ENCODE measurements at regions not wholly inside any gene's neighbourhood (a gene's known extent, or its start where the extent isn't known, plus 50 kb on each side); places are given as distances from the start of the nearest gene placed in this dataset.

- peak; percentile 45 for DNase-seq (ENCODE audit: low read depth)
Measured at GRCh38 chr5:93929131-93929530, 187.7 kb upstream of the POU5F2 start.

GRCh38 chr5:93926831-93927620 lies 185.6 kb upstream of the POU5F2 start:
- DNase-seq (ENCODE audit: low read depth) = peak; percentile 56

DNA sequence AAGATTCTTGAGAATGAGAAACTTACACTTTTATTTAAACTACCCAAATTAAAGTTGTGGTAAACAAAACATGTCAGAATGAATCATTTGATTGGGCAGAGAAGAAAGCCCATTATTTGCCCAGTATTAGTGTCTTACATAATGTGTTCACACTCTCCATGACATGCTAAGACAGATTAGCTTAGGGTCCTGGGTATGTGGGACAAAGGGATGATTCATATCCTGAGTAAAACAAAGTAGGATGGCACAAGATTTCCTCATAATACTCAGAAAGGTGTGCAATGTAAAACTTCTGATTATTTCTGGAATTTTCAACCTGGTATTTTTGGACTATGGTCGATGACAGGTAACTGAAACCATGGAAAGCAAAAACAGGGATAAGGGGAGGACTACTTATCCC lies 183.9 kb upstream of the POU5F2 start:
- DNase-seq (ENCODE audit: low read depth) = peak; percentile 1

DNA sequence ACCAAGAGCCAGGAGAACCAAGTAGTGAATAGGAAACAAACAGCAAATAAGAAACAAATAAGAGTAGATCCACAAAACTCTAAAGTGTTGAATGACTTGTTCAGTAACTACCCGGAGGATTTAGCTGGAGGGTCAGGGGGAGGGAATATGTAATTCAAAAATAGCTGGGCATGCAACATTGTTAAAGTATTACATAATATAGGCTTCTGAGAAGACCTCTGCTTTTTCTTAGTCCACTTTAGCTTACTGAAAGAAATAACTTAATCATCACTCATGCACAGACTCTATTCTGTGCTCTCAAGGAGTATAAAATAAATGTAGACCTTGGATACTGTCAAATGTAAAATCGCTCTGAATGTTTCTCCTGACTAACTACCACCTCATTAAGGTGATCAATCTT lies 183.2 kb upstream of the POU5F2 start:
- DNase-seq (ENCODE audit: low read depth) = peak; percentile 30

- DNase-seq (ENCODE audit: low read depth) = no peak
Measured at GRCh38 chr5:93922551-93922950, 181.2 kb upstream of the POU5F2 start.

DNA sequence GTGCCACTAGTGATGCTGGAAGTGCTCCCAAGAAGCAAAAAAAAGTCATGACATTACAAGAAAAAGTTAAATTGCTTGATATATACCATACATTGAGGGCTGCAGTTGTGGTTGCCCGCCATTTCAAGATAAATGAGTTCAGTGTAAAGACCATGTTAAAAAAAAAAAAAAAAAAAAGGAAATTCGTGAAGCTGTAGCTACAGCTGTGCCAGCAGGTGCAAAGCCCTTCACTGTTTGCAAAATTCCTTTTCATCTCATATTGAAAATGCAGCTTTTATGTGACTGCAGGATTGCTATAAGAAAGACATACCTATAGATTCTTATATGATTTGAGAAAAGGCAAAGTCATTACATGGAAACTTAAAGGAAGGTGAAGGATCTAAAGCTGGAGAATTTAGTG lies 179.6 kb upstream of the POU5F2 start:
- DNase-seq (ENCODE audit: low read depth) = no peak

GRCh38 chr5:93916872-93917271 lies 175.5 kb upstream of the POU5F2 start:
- no peak for DNase-seq (ENCODE audit: low read depth)

- DNase-seq (ENCODE audit: low read depth) = peak; percentile 59
Measured at GRCh38 chr5:93915142-93915553, 173.7 kb upstream of the POU5F2 start.

- DNase-seq (ENCODE audit: low read depth) = no peak
Measured at GRCh38 chr5:93911609-93912008, 170.2 kb upstream of the POU5F2 start.

GRCh38 chr5:93909356-93909755 lies 168.0 kb upstream of the POU5F2 start:
- peak; percentile 17 for DNase-seq (ENCODE audit: low read depth)

GRCh38 chr5:93904917-93905316 lies 163.5 kb upstream of the POU5F2 start:
- no peak for DNase-seq (ENCODE audit: low read depth)

DNA sequence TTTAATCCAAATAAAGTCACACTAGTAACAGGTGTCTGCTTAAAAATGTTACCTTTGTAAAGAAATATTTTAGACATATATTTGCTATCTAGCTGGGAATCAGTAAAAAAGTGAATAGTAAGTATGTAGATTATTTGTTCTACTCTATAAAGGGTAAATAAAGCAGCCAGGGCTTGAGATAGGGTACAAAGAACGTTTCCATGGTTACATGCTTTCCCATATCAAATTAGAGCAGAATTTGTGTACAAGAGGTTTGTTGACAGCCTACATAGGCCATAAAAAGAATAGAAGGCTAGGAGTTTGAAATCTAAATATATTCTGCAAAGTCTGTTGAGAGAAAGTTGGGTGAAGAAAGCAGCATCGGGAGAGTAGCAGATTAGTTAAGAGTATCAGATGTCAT lies 160.9 kb upstream of the POU5F2 start:
- DNase-seq (ENCODE audit: low read depth) = no peak

DNA sequence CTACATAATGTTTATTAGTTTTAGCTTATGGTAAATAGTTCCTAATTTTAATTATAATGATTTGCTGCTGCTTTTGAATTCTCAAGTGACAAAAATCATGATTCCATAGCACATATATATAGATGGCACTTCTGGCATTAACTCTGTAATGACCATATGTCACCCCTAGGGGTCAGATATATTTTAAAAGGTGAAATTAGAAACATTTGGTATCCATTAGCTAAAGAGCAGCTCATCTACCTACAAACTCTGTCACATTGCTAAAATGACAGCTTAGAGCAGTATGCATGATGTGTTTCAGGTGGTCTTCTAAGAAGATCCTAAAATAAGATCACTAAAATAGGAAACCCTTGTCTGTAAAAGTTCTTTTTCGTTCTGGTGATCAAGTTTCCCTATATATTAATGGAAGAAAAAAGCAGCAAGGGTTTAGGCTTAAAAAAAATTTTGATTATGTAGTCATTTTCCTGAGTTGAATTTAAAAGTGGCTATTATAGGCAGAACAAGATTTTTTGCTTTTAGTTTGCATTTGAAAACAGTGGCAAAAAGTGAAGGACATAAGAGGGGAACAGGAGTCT lies 157.7 kb upstream of the POU5F2 start:
- DNase-seq (ENCODE audit: low read depth) = peak; percentile 19

DNA sequence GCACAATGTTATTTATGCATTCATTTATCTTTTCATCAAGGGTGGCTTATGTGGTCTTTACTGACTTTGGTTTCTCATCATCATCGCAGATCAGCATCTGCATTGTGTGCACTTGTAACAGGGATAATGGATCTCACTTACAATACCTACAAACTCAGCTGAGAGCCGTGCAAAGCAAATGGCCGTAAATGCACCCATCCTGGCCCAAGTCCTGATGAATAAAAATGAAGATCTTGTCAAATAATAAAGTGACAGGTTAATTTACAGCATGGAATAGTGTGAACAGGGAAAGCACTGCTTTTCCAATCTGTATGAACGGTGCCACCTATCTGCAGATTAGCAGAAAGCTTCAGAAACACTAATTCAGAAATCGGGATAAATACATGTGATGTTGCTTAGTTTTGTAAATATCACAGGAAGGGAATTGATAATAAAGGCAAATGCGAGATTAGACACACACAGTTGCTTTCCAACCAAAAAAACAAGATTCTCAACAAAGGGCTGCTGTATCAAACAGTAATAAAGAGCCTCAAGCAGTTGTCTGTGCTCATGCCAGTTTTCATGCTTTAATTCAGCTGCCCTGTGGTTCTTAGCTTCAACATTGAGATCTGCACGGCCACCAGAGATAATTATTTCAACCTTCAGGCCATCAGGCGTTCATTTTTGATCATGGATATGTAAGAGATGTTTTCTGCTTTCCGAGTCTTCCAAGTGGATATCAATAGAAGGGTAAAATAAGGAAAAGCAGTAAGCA lies 153.4 kb upstream of the POU5F2 start:
- no peak for DNase-seq (ENCODE audit: low read depth)

DNA sequence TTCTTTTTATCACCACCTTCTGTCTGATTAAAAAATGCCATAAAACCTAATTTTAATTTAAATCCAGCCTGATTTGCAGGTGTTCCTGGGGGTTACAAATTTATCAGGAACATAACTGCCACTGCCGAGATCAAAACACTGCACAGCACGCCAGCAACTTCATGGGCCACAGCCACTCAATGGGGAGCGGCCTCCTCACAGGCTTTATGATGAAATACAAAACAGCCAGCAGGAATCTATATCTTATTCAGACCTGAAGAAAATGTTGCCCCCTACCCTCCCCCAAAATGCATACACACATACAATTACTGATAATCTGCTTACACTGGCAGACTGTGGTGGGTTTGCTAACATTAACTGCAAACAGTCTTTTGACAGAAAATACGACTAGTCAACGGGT lies 151.7 kb upstream of the POU5F2 start:
- DNase-seq (ENCODE audit: low read depth) = no peak

- DNase-seq (ENCODE audit: low read depth) = no peak
Measured at GRCh38 chr5:93892481-93892880, 151.1 kb upstream of the POU5F2 start.

DNA sequence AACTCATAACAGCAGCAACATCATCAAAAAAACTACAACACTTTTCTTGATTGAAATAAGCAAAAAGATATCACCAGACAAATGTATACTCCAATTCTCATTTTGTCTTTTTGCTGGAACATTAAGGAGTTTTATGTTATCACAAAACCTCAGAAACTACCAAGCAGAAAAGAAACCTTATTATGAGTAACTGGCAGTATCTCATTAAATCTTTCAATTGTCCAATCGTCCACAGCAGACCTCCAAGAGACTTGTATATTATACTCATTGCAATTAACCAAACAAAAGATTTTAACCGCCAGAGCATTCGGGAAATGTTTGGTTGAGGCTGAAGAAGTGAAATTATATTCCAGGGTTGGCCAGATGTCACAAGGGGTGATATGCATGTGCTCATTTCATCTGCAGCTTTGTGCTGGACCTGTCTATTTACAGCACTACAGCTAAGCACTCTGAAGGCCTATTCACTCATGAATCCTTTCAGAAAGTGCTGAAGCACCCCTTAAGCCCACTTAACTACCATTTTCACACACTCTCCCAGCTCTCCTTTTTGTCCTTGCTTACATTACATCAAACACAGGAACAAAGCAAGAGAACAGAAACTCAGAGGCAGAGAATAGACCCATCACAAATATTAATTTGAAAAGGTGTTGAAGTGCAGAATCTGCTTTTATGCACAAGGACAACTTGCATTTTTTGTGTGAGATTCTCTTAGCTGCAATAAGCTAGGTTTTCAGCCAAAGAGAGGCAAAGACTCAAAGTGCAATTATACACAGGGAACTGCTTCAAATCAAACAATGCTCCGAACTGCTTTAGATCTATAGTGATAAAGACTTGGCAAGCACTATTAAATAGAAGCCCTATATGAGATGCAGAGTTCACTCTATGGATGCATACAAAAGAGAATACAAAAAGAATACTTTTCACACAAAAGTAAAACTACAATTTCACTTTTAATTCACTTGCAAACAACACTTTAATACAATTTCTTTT lies 150.4 kb upstream of the POU5F2 start:
- DNase-seq (ENCODE audit: low read depth) = no peak

DNA sequence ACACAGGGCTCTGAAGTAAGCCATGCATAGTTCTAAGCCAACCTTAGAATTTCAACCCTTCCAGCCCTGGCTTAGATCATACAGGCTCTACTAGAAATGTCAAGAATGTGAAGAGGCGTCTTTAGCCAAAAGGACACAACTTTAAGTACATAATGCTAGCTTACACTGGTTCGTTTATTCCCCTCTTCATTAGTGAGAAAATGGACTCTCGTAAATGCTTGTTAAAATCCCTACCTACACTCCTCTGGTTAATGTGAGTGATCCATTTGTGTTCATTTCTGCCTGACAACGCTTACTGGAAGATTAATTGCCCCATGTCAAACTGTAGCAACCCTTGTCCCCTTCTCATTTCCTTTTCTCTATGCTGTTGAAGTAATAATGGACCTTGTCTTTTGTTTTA lies 149.3 kb upstream of the POU5F2 start:
- no peak for DNase-seq (ENCODE audit: low read depth)

- DNase-seq (ENCODE audit: low read depth) = no peak
Measured at GRCh38 chr5:93887678-93888077, 146.3 kb upstream of the POU5F2 start.

GRCh38 chr5:93886917-93887361 lies 145.5 kb upstream of the POU5F2 start:
- DNase-seq (ENCODE audit: low read depth) = no peak

DNA sequence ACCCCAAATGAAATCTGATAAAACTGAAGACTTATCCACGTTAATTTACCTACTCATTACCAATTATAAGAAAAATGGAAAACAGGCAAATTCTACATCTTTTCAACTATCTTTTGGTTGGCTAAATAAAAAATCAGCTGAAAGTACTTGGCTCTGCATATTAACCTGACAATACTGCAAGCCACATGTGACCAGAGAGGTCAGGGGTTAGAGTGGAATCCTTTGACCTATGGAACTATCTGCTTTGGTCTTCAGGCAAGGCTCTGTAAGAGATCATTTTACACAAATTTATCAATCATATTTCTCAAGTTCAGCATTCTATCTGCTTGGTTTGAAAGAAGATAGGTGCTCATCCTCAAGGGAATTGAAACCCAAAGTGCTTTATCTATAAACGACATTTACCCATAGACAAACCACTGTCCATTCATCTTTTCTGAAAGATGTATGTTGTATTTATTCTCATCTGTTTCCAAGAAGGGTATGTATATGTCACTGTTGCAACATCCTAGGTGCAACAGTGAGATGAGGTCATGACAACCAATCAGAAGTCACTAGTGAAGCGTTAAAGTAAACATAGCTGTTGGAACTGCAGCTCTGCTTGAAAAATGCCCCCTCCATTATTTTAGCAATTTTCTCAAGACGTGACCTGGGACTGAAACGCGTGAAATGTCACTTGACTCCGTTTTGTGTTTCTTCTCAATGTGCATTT lies 144.9 kb upstream of the POU5F2 start:
- no peak for DNase-seq (ENCODE audit: low read depth)

All from EH (cell line).